Cardiac muscle cell (in vitro differentiated cells and primary cell): ENCODE measurements at regions not wholly inside any gene's neighbourhood (a gene's known extent, or its start where the extent isn't known, plus 50 kb on each side); places are given as distances from the start of the nearest gene placed in this dataset.

ENCODE experiments used
- DNase-seq, 2 donors: peaks; one replicate each; pipeline versions ENCODE4 v3.0.0 to v3.0.0-alpha.2; 2010 to 2017; ENCODE audit warnings: low read depth in 1 of 2, low spot score in 1 of 2
- H3K27ac ChIP-seq: fragments of 200-600 bp; sonication (generic); 2 replicates; pipeline ENCODE4 v1.5.1; 2016
- H3K27me3 ChIP-seq: fragments of 200-600 bp; sonication (generic); 2 replicates; pipeline ENCODE4 v1.6.0; 2016; ENCODE audit warnings: control low read depth
- H3K36me3 ChIP-seq: fragments of 200-600 bp; sonication (generic); 2 replicates; pipeline ENCODE4 v1.5.1; 2016; ENCODE audit warnings: control low read depth
- H3K4me1 ChIP-seq: fragments of 200-600 bp; sonication (generic); 2 replicates; pipeline ENCODE4 v1.8.1; 2017; ENCODE audit warnings: low read depth, mild to moderate bottlenecking, mixed run types
- H3K4me3 ChIP-seq: fragments of 200-600 bp; sonication (generic); 2 replicates; pipeline ENCODE4 v1.5.1; 2016; ENCODE audit warnings: mild to moderate bottlenecking
- H3K9me3 ChIP-seq: fragments of 200-600 bp; sonication (generic); 2 replicates; pipeline ENCODE4 v1.5.1; 2017; ENCODE audit warnings: low read depth, mild to moderate bottlenecking, control low read depth
- CTCF ChIP-seq: IDR thresholded peaks from 2 replicates; pipeline ENCODE4 v1.5.1; 2012; ENCODE audit warnings: low read depth, mild to moderate bottlenecking, low read length

DNA sequence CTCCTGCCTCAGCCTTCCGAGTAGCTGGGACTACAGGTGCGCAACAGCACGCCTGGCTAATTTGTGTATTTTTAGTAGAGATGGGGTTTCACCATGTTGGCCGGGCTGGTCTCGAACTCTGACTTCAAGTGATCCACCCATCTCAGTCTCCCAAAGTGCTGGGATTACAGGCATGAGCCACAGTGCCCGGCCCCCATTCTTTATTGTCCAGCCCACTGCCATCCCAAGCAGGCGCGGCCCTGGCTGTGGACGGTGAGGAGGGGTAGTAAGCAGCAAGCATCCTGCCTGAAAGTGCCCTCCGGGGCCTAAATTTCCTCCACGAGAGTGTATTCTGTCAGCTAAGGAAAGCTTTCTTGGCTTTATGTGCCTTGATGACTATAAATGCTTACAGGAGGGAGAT, 113.2 kb upstream of the CSF3R start:
- Histone ChIP-seq H3K36me3 (no peaks in the 10 kb centered on the region), H3K4me3 (no peak overlapping the region), H3K27me3 (peaks cover 9% of the 10 kb centered on the region), H3K4me1 (no peaks in the 10 kb centered on the region), H3K27ac (no peak overlapping the region), H3K9me3 (no peaks in the 10 kb centered on the region)
- TF ChIP-seq CTCF = no peak
- no peak for DNase-seq

DNA sequence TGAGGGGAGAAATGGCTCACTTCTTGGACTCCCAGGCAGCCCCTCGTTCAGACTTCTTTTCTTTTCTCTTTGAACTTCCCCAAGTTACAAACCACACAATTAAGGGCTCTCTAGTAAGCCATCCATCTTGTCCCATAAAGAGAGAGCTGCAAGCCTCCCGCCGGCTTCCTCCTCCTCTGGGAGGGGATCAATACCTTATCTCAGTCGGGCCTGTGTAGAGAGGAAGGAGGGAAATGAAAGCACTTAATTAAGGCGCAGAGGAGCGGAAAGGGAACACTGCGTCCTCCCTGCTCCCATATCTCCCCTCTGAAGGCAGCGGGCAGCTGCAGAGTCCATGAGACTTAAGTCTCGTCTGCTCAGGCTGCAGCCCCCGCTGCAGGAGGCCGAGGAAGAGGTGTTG, 112.6 kb upstream of the CSF3R start:
- no peak for TF ChIP-seq CTCF
- H3K4me3 ChIP-seq = no peak overlapping the region
- no peaks in the 10 kb centered on the region for H3K4me1 ChIP-seq
- H3K9me3 ChIP-seq = no peaks in the 10 kb centered on the region
- H3K27me3 ChIP-seq = peaks cover 9% of the 10 kb centered on the region
- DNase-seq = no peak
- no peaks in the 10 kb centered on the region for H3K36me3 ChIP-seq
- no peak overlapping the region for H3K27ac ChIP-seq

- H3K4me1 ChIP-seq = no peaks in the 10 kb centered on the region
- TF ChIP-seq CTCF = no peak
- H3K4me3 ChIP-seq = no peak overlapping the region
- no peak for DNase-seq
- H3K27me3 ChIP-seq = peaks cover 6% of the 10 kb centered on the region
- H3K9me3 ChIP-seq = no peaks in the 10 kb centered on the region
- H3K36me3 ChIP-seq = no peaks in the 10 kb centered on the region
- no peak overlapping the region for H3K27ac ChIP-seq
These were observed 111.3 kb upstream of the CSF3R start for GRCh38 chr1:36594023-36594422.

GRCh38 chr1:36591278-36591677, 108.6 kb upstream of the CSF3R start:
- H3K36me3 ChIP-seq = no peaks in the 10 kb centered on the region
- DNase-seq = no peak
- no peak overlapping the region for H3K4me3 ChIP-seq
- no peak overlapping the region for H3K27ac ChIP-seq
- no peak for TF ChIP-seq CTCF
- H3K27me3 ChIP-seq = no peaks in the 10 kb centered on the region
- no peaks in the 10 kb centered on the region for H3K4me1 ChIP-seq
- no peaks in the 10 kb centered on the region for H3K9me3 ChIP-seq

- no peaks in the 10 kb centered on the region for H3K36me3 ChIP-seq
- TF ChIP-seq CTCF = no peak
- H3K4me1 ChIP-seq = no peaks in the 10 kb centered on the region
- no peak overlapping the region for H3K27ac ChIP-seq
- no peaks in the 10 kb centered on the region for H3K9me3 ChIP-seq
- H3K4me3 ChIP-seq = no peak overlapping the region
- DNase-seq = no peak
- H3K27me3 ChIP-seq = peaks cover 3% of the 10 kb centered on the region
These were observed 108.1 kb upstream of the CSF3R start for GRCh38 chr1:36590771-36591170.

DNA sequence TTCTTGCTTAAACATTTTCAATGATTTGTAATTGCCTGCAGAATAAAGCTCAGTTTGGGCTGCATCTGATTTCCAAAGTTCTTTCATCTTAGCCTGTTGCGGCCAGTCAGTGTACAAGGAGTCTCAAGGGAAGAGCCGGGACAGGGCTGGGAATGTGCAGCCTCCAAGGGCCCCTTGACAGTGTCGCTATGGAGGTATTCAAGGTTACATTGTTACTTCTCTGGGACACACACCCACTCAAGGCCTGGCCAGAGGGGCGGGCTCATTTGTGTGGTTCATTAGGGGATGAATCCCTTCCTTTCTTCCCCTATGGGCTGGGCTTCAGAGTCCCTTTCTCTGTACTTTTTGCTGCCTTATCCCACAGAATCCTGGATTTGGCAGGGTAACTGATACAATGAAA, 107.6 kb upstream of the CSF3R start:
- Histone ChIP-seq H3K27ac (no peak overlapping the region), H3K27me3 (peaks cover 3% of the 10 kb centered on the region), H3K9me3 (no peaks in the 10 kb centered on the region), H3K36me3 (no peaks in the 10 kb centered on the region), H3K4me3 (no peak overlapping the region), H3K4me1 (no peaks in the 10 kb centered on the region)
- no peak for TF ChIP-seq CTCF
- no peak for DNase-seq
